ENCODE measurements at regions not wholly inside any gene's neighbourhood (a gene's known extent, or its start where the extent isn't known, plus 50 kb on each side); places are given as distances from the start of the nearest gene placed in this dataset.
A peak's percentile ranks its signal among the peaks of the same experiment; 100 is the strongest.
"Not testable (repeated sequence)": the region's sequence is repeated elsewhere in the genome, so short reads cannot be mapped to it uniquely, and the experiment has no call there.

GRCh38 chr1:65527707-65528503 is 107.4 kb downstream of the LEPR start:
- no peak for DNase-seq (ENCODE audit: low read depth)

GRCh38 chr1:65531972-65532570 is 111.6 kb downstream of the LEPR start:
- DNase-seq (ENCODE audit: low read depth): no peak

GRCh38 chr1:65535981-65536380 is 115.5 kb downstream of the LEPR start:
- DNase-seq (ENCODE audit: low read depth): no peak

GRCh38 chr1:65538086-65538485 is 117.6 kb downstream of the LEPR start:
- DNase-seq (ENCODE audit: low read depth): no peak

GRCh38 chr1:65538664-65539063 is 118.2 kb downstream of the LEPR start:
- no peak for DNase-seq (ENCODE audit: low read depth)

GRCh38 chr1:65539266-65540131 is 119.0 kb downstream of the LEPR start:
- no peak for DNase-seq (ENCODE audit: low read depth)

GRCh38 chr1:65541161-65541560 is 120.7 kb downstream of the LEPR start:
- no peak for DNase-seq (ENCODE audit: low read depth)

GRCh38 chr1:65541865-65542264 is 121.4 kb downstream of the LEPR start:
- DNase-seq (ENCODE audit: low read depth): no peak

GRCh38 chr1:65542592-65542991 is 122.1 kb downstream of the LEPR start:
- not testable (repeated sequence) for DNase-seq (ENCODE audit: low read depth)

- DNase-seq (ENCODE audit: low read depth): not testable (repeated sequence)
Observed at GRCh38 chr1:65550306-65551010, 130.0 kb downstream of the LEPR start.

- DNase-seq (ENCODE audit: low read depth): not testable (repeated sequence)
Observed at GRCh38 chr1:65552484-65552883, 132.0 kb downstream of the LEPR start.

GRCh38 chr1:65554086-65554764 is 133.8 kb downstream of the LEPR start:
- DNase-seq (ENCODE audit: low read depth): not testable (repeated sequence)

GRCh38 chr1:65554829-65555228 is 134.4 kb downstream of the LEPR start:
- DNase-seq (ENCODE audit: low read depth): no peak

- peak; percentile 37 for DNase-seq (ENCODE audit: low read depth)
Observed at GRCh38 chr1:65558215-65558614, 137.7 kb downstream of the LEPR start.

GRCh38 chr1:65564493-65564892 is 144.0 kb downstream of the LEPR start:
- DNase-seq (ENCODE audit: low read depth): no peak

GRCh38 chr1:65568285-65568684 is 147.8 kb downstream of the LEPR start:
- DNase-seq (ENCODE audit: low read depth): no peak

- DNase-seq (ENCODE audit: low read depth): no peak
Observed at GRCh38 chr1:65572701-65573421, 152.4 kb downstream of the LEPR start.

- DNase-seq (ENCODE audit: low read depth): no peak
Observed at GRCh38 chr1:65577278-65577677, 156.8 kb downstream of the LEPR start.

GRCh38 chr1:65577982-65578381 is 157.5 kb downstream of the LEPR start:
- not testable (repeated sequence) for DNase-seq (ENCODE audit: low read depth)

- no peak for DNase-seq (ENCODE audit: low read depth)
Observed at GRCh38 chr1:65581119-65581518, 160.7 kb downstream of the LEPR start.

- DNase-seq (ENCODE audit: low read depth): no peak
Observed at GRCh38 chr1:65584399-65584798, 163.9 kb downstream of the LEPR start.
